ENCODE measurements at regions not wholly inside any gene's neighbourhood (a gene's known extent, or its start where the extent isn't known, plus 50 kb on each side); places are given as distances from the start of the nearest gene placed in this dataset.

DNA sequence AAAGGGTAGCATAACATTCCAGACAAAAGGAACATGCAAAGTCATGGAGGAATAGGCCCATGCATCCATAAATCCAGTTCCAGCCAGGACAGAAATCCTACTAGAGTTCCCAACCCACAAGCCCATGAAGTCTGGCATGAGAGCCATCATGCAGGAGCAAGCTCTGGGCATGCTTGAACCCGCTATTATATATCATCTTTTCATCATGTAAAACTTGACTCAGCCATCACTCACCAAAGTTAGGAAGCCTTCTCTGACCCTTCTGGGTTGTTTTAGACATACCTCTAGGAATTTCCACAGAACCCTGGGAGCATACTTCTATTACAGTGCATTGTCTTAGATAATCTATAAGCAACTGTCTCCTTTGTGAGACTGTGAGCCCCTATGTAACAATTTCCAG lies 293.0 kb upstream of the NPSR1 start:
- no peak for DNase-seq (ENCODE audit: low read depth)
- TF ChIP-seq, protein P1, sequence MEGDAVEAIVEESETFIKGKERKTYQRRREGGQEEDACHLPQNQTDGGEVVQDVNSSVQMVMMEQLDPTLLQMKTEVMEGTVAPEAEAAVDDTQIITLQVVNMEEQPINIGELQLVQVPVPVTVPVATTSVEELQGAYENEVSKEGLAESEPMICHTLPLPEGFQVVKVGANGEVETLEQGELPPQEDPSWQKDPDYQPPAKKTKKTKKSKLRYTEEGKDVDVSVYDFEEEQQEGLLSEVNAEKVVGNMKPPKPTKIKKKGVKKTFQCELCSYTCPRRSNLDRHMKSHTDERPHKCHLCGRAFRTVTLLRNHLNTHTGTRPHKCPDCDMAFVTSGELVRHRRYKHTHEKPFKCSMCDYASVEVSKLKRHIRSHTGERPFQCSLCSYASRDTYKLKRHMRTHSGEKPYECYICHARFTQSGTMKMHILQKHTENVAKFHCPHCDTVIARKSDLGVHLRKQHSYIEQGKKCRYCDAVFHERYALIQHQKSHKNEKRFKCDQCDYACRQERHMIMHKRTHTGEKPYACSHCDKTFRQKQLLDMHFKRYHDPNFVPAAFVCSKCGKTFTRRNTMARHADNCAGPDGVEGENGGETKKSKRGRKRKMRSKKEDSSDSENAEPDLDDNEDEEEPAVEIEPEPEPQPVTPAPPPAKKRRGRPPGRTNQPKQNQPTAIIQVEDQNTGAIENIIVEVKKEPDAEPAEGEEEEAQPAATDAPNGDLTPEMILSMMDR (IDR thresholded peaks at IDR 0.05; ENCODE audit: insufficient read depth, low read depth, low read length): no peak
- no peak overlapping the region for H3K4me3 ChIP-seq (ENCODE audit: low read depth, low read length)

DNA sequence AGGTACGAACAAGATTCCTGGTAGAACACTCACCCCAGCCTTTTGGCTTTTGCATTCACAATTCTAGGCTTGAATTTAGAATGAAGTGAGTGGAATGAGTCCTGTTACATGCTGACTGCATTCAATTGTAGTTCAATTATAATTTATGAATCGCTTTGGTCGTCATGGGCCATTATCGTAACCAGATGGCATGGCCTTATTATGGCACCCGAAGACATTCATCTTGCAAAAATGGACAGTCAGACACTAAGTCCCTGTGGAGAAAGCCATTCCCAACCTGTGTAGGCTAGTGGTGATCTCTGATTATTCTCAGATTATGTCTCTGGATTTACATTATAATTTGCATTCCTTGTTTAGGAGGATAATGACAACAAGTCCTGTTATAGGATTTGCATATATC lies 292.4 kb upstream of the NPSR1 start:
- no peak for DNase-seq (ENCODE audit: low read depth)
- no peak overlapping the region for H3K4me3 ChIP-seq (ENCODE audit: low read depth, low read length)
- TF ChIP-seq, protein P1 (IDR thresholded peaks at IDR 0.05; ENCODE audit: insufficient read depth, low read depth, low read length): no peak

DNA sequence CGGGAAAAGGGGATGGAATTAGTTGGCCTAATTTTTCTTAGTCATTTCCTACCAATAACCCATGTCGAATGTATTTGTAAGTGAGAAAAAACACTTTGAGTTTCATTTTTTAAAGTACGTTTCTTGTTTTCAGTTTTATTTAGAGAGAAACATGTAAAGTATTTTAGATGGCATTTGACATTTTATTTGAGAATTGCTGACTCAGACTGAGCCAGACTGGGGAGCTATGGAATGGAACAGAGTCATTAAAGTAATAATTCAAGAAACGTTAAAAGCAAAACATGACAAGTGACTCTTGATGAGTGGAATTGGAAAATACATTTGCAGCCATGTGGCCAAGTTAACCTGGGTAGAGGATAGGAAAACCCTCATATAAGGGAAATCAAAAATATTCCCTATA lies 286.1 kb upstream of the NPSR1 start:
- DNase-seq (ENCODE audit: low read depth): no peak
- H3K4me3 ChIP-seq (ENCODE audit: low read depth, low read length): no peak overlapping the region
- TF ChIP-seq, protein P1 (IDR thresholded peaks at IDR 0.05; ENCODE audit: insufficient read depth, low read depth, low read length): no peak

DNA sequence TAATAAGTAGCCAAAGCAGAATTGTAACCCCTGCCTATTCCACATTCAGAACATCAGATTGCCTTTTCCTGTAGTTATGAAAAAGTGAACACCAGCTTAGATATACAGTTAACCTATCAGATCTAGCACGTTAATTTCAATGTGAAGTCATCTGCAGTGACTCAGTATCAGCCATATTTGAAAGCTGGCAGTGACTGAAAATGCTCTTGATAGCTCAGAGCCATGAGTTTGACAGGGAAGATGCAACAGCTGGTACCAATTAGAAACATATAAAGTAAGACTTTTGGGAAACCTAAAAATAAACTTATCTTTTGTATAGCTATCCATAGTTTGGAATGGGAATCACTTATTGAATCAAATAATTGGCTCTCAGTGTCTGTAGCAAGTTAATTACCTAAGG lies 284.1 kb upstream of the NPSR1 start:
- TF ChIP-seq, protein P1 (IDR thresholded peaks at IDR 0.05; ENCODE audit: insufficient read depth, low read depth, low read length): no peak
- no peak for DNase-seq (ENCODE audit: low read depth)
- no peak overlapping the region for H3K4me3 ChIP-seq (ENCODE audit: low read depth, low read length)

DNA sequence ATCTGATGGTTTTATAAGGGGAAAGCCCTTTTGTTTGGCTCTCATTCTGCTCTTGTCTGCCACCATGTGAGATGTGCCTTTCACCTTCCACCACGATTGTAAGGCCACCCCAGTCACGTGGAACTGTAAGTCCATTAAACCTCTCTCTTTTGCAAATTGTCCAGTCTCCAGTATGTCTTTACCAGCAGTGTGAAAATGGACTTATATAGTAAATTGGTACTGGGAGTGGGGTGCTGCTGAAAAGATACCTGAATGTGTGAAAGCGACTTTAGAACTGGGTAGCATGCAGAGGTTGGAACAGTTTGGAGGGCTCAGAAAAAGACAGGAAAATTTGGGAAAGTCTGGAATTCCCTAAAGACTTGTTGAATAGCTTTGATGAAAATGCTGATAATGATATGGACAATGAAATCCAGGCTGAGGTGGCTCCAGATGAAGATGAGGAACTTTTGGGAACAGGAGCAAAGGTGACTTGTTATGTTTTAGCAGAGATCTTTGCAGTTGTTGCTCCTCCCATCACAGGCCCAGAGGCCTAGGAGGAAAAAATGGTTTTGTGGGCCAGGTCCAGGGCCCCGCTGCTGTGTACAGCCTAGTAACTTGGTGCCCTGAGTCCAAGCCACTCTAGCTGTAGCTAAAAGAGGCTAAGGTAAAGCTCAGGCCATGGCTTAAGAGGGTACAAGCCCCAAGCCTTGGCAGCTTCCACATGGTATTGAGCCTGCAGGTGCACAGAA lies 275.7 kb upstream of the NPSR1 start:
- TF ChIP-seq, protein P1 (IDR thresholded peaks at IDR 0.05; ENCODE audit: insufficient read depth, low read depth, low read length): no peak
- no peak for DNase-seq (ENCODE audit: low read depth)
- H3K4me3 ChIP-seq (ENCODE audit: low read depth, low read length): no peak overlapping the region

DNA sequence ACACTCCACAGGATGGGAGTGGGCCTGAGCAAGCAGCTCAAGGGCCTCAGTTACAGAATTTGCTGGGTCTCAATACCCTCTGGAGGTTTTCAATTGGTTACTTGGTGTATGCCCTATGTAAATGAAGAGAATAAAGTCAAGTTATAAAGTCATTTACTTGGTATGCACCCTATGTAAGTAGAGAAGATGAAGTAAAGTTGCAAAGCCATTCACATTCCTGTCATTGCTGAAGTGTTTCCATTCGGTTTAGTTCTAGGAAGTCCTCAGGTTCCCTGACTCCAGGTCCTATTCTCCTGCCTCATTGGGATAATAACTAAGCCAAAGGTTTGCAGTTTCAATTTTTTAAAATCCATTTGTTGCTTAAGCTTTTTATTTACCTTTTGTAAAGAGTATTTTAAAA lies 272.6 kb upstream of the NPSR1 start:
- TF ChIP-seq, protein P1 (IDR thresholded peaks at IDR 0.05; ENCODE audit: insufficient read depth, low read depth, low read length): no peak
- no peak overlapping the region for H3K4me3 ChIP-seq (ENCODE audit: low read depth, low read length)
- DNase-seq (ENCODE audit: low read depth): no peak
